ENCODE measurements at regions not wholly inside any gene's neighbourhood (a gene's known extent, or its start where the extent isn't known, plus 50 kb on each side); places are given as distances from the start of the nearest gene placed in this dataset.
A peak's percentile ranks its signal among the peaks of the same experiment; 100 is the strongest.

DNA sequence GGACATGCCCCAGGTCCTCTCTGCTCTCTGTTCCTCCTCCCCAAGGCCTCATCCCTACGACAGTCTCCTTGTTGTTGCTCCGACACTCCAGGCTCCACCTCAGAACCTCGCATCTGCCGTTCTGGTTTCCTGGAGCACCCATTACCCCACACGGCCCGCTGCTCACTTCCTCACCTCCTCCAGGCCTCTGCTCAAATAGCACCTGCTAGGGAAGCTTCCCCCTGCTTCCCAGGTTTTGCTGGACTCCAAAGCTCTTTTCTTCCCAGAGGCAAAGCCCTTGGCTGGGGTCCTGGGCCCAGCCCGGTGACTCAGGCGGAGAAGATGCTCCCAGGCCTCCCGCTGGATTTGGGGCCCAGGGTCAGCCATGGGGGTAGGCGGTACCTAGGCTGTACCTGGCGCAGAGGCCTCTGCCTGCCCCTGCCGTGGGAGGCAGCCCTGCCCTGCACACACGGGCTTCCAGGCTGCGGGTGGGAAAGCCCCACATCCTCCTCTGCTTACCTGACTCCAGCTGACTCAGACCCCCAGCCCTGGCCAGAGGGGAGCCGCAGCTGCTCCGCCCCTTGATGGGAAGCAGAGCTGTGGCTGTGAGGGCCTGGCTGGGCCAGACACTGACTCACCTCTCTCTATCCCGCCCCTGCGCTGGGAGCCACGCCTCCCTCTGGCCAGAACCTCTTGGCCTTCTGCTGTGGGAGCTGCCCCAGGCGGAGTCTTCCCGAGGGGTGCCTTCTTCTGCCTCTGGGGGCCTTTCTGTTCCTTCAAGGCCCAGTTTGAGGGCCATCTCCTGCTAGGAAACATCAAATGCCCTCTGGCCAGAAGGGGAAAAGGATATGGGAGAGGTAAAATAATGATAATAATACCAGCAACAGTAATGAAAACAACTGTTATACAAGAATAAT, 130.5 kb downstream of the CEBPB start (continued):
- TF ChIP-seq, protein P1, sequence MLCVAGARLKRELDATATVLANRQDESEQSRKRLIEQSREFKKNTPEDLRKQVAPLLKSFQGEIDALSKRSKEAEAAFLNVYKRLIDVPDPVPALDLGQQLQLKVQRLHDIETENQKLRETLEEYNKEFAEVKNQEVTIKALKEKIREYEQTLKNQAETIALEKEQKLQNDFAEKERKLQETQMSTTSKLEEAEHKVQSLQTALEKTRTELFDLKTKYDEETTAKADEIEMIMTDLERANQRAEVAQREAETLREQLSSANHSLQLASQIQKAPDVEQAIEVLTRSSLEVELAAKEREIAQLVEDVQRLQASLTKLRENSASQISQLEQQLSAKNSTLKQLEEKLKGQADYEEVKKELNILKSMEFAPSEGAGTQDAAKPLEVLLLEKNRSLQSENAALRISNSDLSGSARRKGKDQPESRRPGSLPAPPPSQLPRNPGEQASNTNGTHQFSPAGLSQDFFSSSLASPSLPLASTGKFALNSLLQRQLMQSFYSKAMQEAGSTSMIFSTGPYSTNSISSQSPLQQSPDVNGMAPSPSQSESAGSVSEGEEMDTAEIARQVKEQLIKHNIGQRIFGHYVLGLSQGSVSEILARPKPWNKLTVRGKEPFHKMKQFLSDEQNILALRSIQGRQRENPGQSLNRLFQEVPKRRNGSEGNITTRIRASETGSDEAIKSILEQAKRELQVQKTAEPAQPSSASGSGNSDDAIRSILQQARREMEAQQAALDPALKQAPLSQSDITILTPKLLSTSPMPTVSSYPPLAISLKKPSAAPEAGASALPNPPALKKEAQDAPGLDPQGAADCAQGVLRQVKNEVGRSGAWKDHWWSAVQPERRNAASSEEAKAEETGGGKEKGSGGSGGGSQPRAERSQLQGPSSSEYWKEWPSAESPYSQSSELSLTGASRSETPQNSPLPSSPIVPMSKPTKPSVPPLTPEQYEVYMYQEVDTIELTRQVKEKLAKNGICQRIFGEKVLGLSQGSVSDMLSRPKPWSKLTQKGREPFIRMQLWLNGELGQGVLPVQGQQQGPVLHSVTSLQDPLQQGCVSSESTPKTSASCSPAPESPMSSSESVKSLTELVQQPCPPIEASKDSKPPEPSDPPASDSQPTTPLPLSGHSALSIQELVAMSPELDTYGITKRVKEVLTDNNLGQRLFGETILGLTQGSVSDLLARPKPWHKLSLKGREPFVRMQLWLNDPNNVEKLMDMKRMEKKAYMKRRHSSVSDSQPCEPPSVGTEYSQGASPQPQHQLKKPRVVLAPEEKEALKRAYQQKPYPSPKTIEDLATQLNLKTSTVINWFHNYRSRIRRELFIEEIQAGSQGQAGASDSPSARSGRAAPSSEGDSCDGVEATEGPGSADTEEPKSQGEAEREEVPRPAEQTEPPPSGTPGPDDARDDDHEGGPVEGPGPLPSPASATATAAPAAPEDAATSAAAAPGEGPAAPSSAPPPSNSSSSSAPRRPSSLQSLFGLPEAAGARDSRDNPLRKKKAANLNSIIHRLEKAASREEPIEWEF (CRISPR knock-in tag; IDR thresholded peaks at IDR 0.05) = no peak
- 0 out of 2 replicates have a peak, but pooled peaks have one; percentile 35 for TF ChIP-seq SUPT5H (IDR thresholded peaks at IDR 0.05)
- no peak for TF ChIP-seq ZNF347 (CRISPR knock-in tag; IDR thresholded peaks at IDR 0.05; ENCODE audit: low read depth)
- no peak for TF ChIP-seq SMC3 (conservative IDR thresholded peaks at IDR 0.05; ENCODE audit: insufficient read depth, low read depth, low read length)
- peak; percentile 45 for TF ChIP-seq KDM5B (IDR thresholded peaks at IDR 0.05; ENCODE audit: insufficient replicate concordance, low read depth, low read length)
- no peak for TF ChIP-seq ZNF217 (CRISPR knock-in tag; IDR thresholded peaks at IDR 0.05)
- no peak for TF ChIP-seq DMBX1 (CRISPR knock-in tag; IDR thresholded peaks at IDR 0.05; ENCODE audit: borderline replicate concordance)
- TF ChIP-seq, protein P2, sequence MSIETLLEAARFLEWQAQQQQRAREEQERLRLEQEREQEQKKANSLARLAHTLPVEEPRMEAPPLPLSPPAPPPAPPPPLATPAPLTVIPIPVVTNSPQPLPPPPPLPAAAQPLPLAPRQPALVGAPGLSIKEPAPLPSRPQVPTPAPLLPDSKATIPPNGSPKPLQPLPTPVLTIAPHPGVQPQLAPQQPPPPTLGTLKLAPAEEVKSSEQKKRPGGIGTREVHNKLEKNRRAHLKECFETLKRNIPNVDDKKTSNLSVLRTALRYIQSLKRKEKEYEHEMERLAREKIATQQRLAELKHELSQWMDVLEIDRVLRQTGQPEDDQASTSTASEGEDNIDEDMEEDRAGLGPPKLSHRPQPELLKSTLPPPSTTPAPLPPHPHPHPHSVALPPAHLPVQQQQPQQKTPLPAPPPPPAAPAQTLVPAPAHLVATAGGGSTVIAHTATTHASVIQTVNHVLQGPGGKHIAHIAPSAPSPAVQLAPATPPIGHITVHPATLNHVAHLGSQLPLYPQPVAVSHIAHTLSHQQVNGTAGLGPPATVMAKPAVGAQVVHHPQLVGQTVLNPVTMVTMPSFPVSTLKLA (conservative IDR thresholded peaks at IDR 0.05) = no peak
- no peak for TF ChIP-seq HCFC1 (IDR thresholded peaks at IDR 0.05; ENCODE audit: low read depth, low read length)
- TF ChIP-seq ARHGAP35 (IDR thresholded peaks at IDR 0.05; ENCODE audit: partially characterized antibody) = no peak
- TF ChIP-seq, protein P3, sequence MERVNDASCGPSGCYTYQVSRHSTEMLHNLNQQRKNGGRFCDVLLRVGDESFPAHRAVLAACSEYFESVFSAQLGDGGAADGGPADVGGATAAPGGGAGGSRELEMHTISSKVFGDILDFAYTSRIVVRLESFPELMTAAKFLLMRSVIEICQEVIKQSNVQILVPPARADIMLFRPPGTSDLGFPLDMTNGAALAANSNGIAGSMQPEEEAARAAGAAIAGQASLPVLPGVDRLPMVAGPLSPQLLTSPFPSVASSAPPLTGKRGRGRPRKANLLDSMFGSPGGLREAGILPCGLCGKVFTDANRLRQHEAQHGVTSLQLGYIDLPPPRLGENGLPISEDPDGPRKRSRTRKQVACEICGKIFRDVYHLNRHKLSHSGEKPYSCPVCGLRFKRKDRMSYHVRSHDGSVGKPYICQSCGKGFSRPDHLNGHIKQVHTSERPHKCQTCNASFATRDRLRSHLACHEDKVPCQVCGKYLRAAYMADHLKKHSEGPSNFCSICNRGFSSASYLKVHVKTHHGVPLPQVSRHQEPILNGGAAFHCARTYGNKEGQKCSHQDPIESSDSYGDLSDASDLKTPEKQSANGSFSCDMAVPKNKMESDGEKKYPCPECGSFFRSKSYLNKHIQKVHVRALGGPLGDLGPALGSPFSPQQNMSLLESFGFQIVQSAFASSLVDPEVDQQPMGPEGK (CRISPR knock-in tag; IDR thresholded peaks at IDR 0.05; ENCODE audit: borderline replicate concordance) = no peak
- TF ChIP-seq TFAM (CRISPR knock-in tag; conservative IDR thresholded peaks at IDR 0.05) = no peak
- TF ChIP-seq CCAR2 (IDR thresholded peaks at IDR 0.05; ENCODE audit: low read depth, low read length) = no peak
- no peak for TF ChIP-seq ZNF431 (CRISPR knock-in tag; IDR thresholded peaks at IDR 0.05)
- TF ChIP-seq CHD4 (IDR thresholded peaks at IDR 0.05; ENCODE audit: insufficient read depth, insufficient replicate concordance, low read depth, low read length, poor library complexity, severe bottlenecking) = no peak
- TF ChIP-seq FOXK1 (CRISPR knock-in tag; IDR thresholded peaks at IDR 0.05; ENCODE audit: borderline replicate concordance) = no peak
- peak; percentile 56; the same call in 1 of the 2 replicates for TF ChIP-seq KLF13 (tag; IDR thresholded peaks at IDR 0.05; ENCODE audit: borderline replicate concordance, low read depth)
- peak; percentile 54; the same call in 1 of the 2 replicates for TF ChIP-seq ZBTB7A (IDR thresholded peaks at IDR 0.05; ENCODE audit: borderline replicate concordance, control insufficient read depth, low read depth, low read length)

All from K562 (cell line).